ENCODE measurements at regions not wholly inside any gene's neighbourhood (a gene's known extent, or its start where the extent isn't known, plus 50 kb on each side); places are given as distances from the start of the nearest gene placed in this dataset.

- TF ChIP-seq RFX5 (IDR thresholded peaks at IDR 0.05; ENCODE audit: low read depth, low read length) (no peak), ATF7 (IDR thresholded peaks at IDR 0.05; ENCODE audit: low read depth) (no peak), SMARCA5 (IDR thresholded peaks at IDR 0.05) (no peak), CTCF (IDR thresholded peaks at IDR 0.05 in 2 of 3, conservative IDR thresholded peaks at IDR 0.05 in 1 of 3; ENCODE audit: control insufficient read depth in 2 of 3, extremely low read depth in 1 of 3, insufficient read depth in 1 of 3, low read depth in 3 of 3, low read length in 3 of 3) (no peak), CHD2 (IDR thresholded peaks at IDR 0.05; ENCODE audit: borderline replicate concordance, low read depth, low read length) (no peak), BCL3 (IDR thresholded peaks at IDR 0.05; ENCODE audit: borderline replicate concordance, insufficient read depth, low read depth, low read length, poor library complexity, severe bottlenecking) (no peak), E4F1 (IDR thresholded peaks at IDR 0.05; ENCODE audit: borderline replicate concordance, partially characterized antibody) (no peak), IKZF1 (conservative IDR thresholded peaks at IDR 0.05) (no peak), EP300 (IDR thresholded peaks at IDR 0.05; ENCODE audit: borderline replicate concordance in 1 of 2, control insufficient read depth in 1 of 2, low read depth in 2 of 2, low read length in 2 of 2) (no peak), MXI1 (IDR thresholded peaks at IDR 0.05; ENCODE audit: low read depth, low read length) (no peak)
These were observed 260.9 kb upstream of the SLITRK3 start for GRCh38 chr3:165457096-165457495.

All from GM12878 (cell line).